Fibroblast of lung (primary cell): ENCODE measurements at regions not wholly inside any gene's neighbourhood (a gene's known extent, or its start where the extent isn't known, plus 50 kb on each side); places are given as distances from the start of the nearest gene placed in this dataset.

Experiments used
- EZH2 ChIP-seq: IDR thresholded peaks from 2 replicates; pipeline ENCODE4 v1.5.1; 2012; ENCODE audit warnings: low read length, control low read depth, mild to moderate bottlenecking; ENCODE audit errors: missing control alignments
- TF ChIP-seq, protein P1 (sequence below), 2 donors: IDR thresholded peaks in 1 of 2; conservative IDR thresholded peaks in 1 of 2; 1 replicate in 1 of 2; 2 replicates in 1 of 2; pipeline ENCODE4 v1.5.1; 2011 to 2012; ENCODE audit warnings: low read length in 2 of 2, control low read depth in 1 of 2, inconsistent platforms in 1 of 2, low read depth in 1 of 2, mild to moderate bottlenecking in 1 of 2

DNA sequence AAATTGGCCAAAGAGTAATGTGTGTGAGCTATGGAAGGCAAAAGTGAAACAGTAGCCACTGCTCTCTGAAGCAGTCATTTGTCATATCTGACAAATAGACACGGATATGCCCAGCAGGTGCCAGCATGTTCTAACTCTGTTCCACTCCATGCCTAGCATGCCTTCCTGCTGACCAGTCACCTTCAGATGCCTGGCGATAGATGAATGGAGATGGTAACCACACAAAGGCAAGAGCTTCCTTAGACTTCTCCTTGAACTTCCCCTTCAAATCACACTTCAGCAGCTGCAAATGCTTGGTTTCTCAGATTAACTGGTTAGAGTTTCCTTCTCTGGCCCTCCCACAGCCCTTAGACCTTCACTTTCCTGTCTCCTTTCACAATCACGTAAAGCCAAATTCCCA, 429.9 kb downstream of the DAD1 start:
- TF ChIP-seq, protein P1, sequence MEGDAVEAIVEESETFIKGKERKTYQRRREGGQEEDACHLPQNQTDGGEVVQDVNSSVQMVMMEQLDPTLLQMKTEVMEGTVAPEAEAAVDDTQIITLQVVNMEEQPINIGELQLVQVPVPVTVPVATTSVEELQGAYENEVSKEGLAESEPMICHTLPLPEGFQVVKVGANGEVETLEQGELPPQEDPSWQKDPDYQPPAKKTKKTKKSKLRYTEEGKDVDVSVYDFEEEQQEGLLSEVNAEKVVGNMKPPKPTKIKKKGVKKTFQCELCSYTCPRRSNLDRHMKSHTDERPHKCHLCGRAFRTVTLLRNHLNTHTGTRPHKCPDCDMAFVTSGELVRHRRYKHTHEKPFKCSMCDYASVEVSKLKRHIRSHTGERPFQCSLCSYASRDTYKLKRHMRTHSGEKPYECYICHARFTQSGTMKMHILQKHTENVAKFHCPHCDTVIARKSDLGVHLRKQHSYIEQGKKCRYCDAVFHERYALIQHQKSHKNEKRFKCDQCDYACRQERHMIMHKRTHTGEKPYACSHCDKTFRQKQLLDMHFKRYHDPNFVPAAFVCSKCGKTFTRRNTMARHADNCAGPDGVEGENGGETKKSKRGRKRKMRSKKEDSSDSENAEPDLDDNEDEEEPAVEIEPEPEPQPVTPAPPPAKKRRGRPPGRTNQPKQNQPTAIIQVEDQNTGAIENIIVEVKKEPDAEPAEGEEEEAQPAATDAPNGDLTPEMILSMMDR (conservative IDR thresholded peaks at IDR 0.05 in 1 of 2, IDR thresholded peaks at IDR 0.05 in 1 of 2; ENCODE audit: low read depth in 1 of 2, low read length in 2 of 2) = no peak
- no peak for TF ChIP-seq EZH2
